ENCODE measurements at regions not wholly inside any gene's neighbourhood (a gene's known extent, or its start where the extent isn't known, plus 50 kb on each side); places are given as distances from the start of the nearest gene placed in this dataset.

DNA sequence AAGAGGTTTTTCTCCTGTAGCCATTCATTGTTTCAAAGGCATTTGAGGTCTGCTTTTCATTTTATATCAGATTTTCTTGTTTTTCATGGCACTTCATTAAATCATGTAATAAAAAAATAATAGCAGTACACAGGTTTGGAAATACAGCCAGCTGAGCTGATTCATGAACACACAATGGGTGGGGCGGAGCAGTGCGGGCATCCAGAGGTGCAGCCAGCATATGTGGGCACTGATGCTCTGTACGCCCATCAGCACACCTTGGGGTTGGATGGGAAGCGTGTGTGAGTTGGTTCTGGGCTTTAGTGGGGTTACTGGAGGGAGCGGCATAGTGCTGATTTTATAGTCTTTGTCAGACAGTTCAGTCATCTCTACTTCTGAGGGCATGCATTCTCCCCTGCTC lies 54.2 kb upstream of the IRX4 start:
- DNase-seq (ENCODE audit: low read depth) = no peak
- FAIRE-seq = no peak
- Histone ChIP-seq H3K36me3 (ENCODE audit: control insufficient read depth, insufficient read depth, low read length) (no peaks in the 10 kb centered on the region), H3K4me3 (ENCODE audit: low read depth, low read length) (no peak overlapping the region), H3K27me3 (ENCODE audit: control insufficient read depth, insufficient read depth, low read length) (no peaks in the 10 kb centered on the region)
- TF ChIP-seq, protein P1, sequence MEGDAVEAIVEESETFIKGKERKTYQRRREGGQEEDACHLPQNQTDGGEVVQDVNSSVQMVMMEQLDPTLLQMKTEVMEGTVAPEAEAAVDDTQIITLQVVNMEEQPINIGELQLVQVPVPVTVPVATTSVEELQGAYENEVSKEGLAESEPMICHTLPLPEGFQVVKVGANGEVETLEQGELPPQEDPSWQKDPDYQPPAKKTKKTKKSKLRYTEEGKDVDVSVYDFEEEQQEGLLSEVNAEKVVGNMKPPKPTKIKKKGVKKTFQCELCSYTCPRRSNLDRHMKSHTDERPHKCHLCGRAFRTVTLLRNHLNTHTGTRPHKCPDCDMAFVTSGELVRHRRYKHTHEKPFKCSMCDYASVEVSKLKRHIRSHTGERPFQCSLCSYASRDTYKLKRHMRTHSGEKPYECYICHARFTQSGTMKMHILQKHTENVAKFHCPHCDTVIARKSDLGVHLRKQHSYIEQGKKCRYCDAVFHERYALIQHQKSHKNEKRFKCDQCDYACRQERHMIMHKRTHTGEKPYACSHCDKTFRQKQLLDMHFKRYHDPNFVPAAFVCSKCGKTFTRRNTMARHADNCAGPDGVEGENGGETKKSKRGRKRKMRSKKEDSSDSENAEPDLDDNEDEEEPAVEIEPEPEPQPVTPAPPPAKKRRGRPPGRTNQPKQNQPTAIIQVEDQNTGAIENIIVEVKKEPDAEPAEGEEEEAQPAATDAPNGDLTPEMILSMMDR (IDR thresholded peaks at IDR 0.05; ENCODE audit: insufficient read depth, low read length, severe bottlenecking) = no peak

- H3K36me3 ChIP-seq (ENCODE audit: control insufficient read depth, insufficient read depth, low read length) = no peaks in the 10 kb centered on the region
- TF ChIP-seq, protein P1 (IDR thresholded peaks at IDR 0.05; ENCODE audit: insufficient read depth, low read length, severe bottlenecking) = no peak
- H3K27me3 ChIP-seq (ENCODE audit: control insufficient read depth, insufficient read depth, low read length) = no peaks in the 10 kb centered on the region
- DNase-seq (ENCODE audit: low read depth) (peak; percentile 80), FAIRE-seq (no peak)
- H3K4me3 ChIP-seq (ENCODE audit: low read depth, low read length) = no peak overlapping the region
Observed at GRCh38 chr5:1936413-1936812, 53.7 kb upstream of the IRX4 start.

DNA sequence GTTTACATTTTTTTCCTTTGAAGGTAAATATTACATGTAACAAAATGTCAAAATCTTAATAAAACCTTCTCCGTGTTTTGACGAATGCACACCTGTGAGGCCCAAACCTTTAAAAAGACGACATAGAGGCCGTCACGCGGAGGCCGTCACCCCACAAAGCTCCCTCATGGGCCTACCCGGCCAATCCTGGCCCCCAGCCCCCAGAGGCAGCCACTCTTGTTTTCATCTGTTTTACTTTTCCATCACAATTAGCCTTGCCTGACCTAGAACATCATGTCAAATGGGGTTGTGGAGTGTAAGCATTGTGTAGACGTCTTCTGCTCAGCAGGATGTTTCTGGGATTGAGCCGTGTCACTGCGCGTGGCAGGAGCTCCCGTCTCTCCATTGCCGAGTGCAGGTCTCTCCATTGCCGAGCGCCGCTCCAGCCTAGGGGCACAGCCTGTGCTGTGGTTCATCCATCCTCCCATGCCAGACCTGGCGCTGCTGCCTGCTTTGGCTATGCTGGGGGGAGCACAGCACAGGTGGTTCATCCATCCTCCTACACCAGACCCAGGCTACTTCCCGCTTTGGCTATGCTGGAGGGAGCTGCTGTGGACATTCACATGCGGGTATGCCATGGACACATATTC lies 52.2 kb upstream of the IRX4 start:
- no peak for FAIRE-seq
- no peak overlapping the region for H3K4me3 ChIP-seq (ENCODE audit: low read depth, low read length)
- no peak for DNase-seq (ENCODE audit: low read depth)
- no peaks in the 10 kb centered on the region for H3K27me3 ChIP-seq (ENCODE audit: control insufficient read depth, insufficient read depth, low read length)
- no peaks in the 10 kb centered on the region for H3K36me3 ChIP-seq (ENCODE audit: control insufficient read depth, insufficient read depth, low read length)
- TF ChIP-seq, protein P1 (IDR thresholded peaks at IDR 0.05; ENCODE audit: insufficient read depth, low read length, severe bottlenecking) = no peak

DNA sequence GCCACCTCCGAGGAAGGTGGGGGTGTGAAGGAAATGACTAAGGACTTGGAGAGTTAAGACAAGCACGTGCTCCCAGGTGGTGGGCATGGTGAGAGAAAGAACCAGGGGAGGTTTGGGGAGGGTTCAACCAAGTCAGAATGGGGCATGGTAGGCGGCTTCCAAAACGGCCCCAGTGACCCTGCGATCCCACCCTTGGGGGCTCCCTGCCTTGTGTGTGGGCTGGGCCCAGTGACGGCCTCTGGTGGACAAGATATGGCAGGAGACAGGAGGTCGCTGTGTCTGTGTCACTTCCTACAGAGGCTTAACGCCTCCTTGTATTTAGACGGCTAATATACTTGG lies 51.3 kb upstream of the IRX4 start:
- FAIRE-seq (no peak), DNase-seq (ENCODE audit: low read depth) (no peak)
- TF ChIP-seq, protein P1 (IDR thresholded peaks at IDR 0.05; ENCODE audit: insufficient read depth, low read length, severe bottlenecking) = no peak
- no peaks in the 10 kb centered on the region for H3K36me3 ChIP-seq (ENCODE audit: control insufficient read depth, insufficient read depth, low read length)
- no peaks in the 10 kb centered on the region for H3K27me3 ChIP-seq (ENCODE audit: control insufficient read depth, insufficient read depth, low read length)
- no peak overlapping the region for H3K4me3 ChIP-seq (ENCODE audit: low read depth, low read length)

GRCh38 chr5:1933364-1934055 lies 50.8 kb upstream of the IRX4 start:
- DNase-seq (ENCODE audit: low read depth) = no peak
- H3K4me3 ChIP-seq (ENCODE audit: low read depth, low read length) = no peak overlapping the region

More at GRCh38 chr5:1933364-1934055, 50.8 kb upstream of the IRX4 start:
- FAIRE-seq = no peak
- H3K36me3 ChIP-seq (ENCODE audit: control insufficient read depth, insufficient read depth, low read length) = no peaks in the 10 kb centered on the region
- TF ChIP-seq, protein P1 (IDR thresholded peaks at IDR 0.05; ENCODE audit: insufficient read depth, low read length, severe bottlenecking) = no peak
- H3K27me3 ChIP-seq (ENCODE audit: control insufficient read depth, insufficient read depth, low read length) = no peaks in the 10 kb centered on the region
